ENCODE measurements at regions not wholly inside any gene's neighbourhood (a gene's known extent, or its start where the extent isn't known, plus 50 kb on each side); places are given as distances from the start of the nearest gene placed in this dataset.

DNA sequence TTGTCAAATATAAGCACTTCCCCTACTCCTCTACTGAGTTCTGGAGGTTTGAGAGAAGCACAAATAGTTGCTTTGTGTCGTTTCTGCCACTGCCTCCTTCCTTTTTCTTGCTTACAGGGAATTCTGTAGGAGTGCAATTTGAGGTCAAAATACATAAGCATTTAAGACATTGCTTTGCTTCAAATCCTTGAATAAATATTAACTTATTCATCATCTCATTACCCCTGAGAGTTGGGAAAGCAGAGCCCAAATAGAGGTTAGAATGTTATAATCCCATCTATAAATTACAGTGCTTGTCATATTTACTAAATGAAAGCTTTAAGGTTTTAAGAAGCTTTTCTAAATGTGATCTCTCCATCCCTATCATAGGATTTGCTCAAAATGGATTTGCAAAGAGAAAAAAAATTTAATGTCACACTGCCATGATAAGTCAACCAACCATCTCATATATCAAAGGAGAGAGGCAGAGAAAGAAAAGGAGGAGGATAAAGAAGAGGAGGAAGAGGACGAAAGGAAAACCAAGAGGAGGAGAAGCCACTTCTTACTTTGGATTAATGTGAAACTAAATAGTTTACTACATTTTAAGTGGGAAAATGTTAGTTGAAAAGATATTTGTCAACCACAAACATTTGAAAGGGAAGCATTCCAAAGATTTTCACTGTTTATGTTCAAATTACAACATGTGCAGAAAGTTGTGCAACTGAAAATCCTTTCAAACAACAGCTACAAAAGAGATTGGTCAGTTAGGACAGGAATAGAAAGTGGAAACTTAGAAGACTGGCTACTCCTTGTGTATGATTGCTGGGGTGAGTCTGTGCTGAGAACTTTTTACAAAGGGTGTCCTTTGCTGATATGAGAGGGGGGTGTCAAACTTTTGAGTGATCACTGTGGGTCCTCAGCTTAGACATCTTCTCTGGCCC, 277.3 kb upstream of the FN1 start:
- ATAC-seq (replicated peaks in 1 of 2) (no peak), DNase-seq (no peak)
- Mint-ChIP-seq H3K27me3 (ENCODE audit: low read depth) (peaks cover 11% of the 10 kb centered on the region), H3K4me3 (no peak overlapping the region), H3K4me1 (ENCODE audit: low read depth) (no peaks in the 10 kb centered on the region), H3K9me3 (no peaks in the 10 kb centered on the region), H3K27ac (no peak overlapping the region), H3K36me3 (ENCODE audit: insufficient read depth in 2 of 2) (no peaks in the 10 kb centered on the region)

DNA sequence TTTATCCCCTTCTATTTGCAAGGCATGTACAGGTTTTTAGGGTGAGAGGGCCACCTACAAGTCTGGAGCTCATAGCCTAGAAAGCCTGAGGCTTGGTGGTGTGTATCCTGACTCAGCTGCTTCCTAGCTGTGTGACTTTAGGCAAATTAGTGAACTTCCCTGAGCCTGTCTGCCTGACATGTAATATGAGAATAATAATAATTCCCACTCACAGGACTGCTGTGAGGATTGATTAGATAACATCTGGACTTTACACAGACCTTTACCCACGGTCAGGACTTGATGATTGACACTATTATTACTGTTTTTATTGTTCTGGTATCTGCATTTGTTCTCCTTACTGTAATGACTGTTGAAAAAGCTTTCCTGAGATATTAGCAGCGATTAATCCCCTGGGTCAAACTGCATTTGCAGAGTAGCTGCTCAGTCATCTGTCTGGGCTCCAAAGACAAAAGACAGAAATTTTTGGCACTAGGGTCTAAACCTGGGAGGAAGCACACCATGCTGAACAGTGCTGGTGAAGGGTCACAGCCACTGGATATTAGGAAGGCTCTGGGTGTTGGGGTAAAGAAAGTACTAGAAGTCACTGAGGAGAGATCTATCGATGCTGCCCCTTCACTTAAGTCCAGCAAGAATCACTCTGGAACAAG, 276.5 kb upstream of the FN1 start:
- no peaks in the 10 kb centered on the region for H3K36me3 Mint-ChIP-seq (ENCODE audit: insufficient read depth in 2 of 2)
- H3K9me3 Mint-ChIP-seq, result no peaks in the 10 kb centered on the region
- DNase-seq, result no peak
- H3K4me3 Mint-ChIP-seq, result no peak overlapping the region
- ATAC-seq (replicated peaks in 1 of 2), result no peak
- no peak overlapping the region for H3K27ac Mint-ChIP-seq
- no peaks in the 10 kb centered on the region for H3K4me1 Mint-ChIP-seq (ENCODE audit: low read depth)
- H3K27me3 Mint-ChIP-seq (ENCODE audit: low read depth), result peaks cover 11% of the 10 kb centered on the region

DNA sequence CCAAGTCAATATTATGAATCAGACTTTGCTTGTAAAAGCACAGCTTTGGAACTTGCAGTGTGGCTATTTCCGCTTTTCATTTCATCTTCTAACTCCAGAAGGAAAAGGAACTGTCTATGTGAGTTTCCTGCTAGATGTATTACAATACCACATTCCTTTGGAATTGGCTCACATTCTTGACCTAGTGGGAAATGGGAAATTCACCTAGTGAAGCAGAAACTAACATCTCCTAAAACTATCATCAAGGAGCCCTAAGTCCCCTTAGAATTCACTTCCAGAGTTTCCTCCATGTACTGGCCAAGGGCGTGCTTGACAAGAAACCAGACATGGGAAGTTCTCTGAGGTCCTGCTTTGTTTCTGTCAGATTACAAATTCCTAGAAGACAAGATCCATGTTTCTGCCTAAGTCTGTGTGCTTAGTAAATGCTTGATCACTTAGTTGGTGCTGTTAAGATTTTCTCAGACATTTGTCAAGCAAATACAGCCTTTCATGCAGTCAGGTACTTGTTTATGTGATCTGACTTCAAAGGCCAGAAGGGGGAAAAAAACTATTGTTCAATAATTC, 275.7 kb upstream of the FN1 start:
- ATAC-seq (replicated peaks in 1 of 2) (no peak), DNase-seq (no peak)
- Mint-ChIP-seq H3K27me3 (ENCODE audit: low read depth) (peaks cover 11% of the 10 kb centered on the region), H3K27ac (no peak overlapping the region), H3K4me1 (ENCODE audit: low read depth) (no peaks in the 10 kb centered on the region), H3K36me3 (ENCODE audit: insufficient read depth in 2 of 2) (no peaks in the 10 kb centered on the region), H3K4me3 (no peak overlapping the region), H3K9me3 (no peaks in the 10 kb centered on the region)

DNA sequence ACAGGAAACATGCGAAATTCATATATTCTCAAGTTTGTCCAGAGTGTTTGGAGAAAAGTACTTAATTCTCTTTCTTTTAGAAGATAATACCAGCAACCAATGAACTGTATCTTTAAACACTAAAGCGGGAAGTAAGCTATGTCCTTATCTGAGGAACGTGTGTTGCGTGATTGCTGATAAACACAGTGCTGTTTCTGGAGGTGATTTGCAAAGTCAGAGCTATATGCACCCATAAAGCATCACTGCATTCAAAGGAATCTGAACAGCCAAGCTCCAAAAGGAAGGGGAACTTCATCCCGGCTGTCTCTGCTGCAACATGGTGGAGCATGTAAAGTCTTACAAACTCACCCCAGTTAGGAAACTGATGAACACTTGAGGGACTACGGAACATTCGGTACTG, 271.7 kb upstream of the FN1 start:
- H3K4me3 Mint-ChIP-seq, result no peak overlapping the region
- no peaks in the 10 kb centered on the region for H3K9me3 Mint-ChIP-seq
- peaks cover 3% of the 10 kb centered on the region for H3K27me3 Mint-ChIP-seq (ENCODE audit: low read depth)
- ATAC-seq (replicated peaks in 1 of 2), result no peak
- DNase-seq, result no peak
- no peak overlapping the region for H3K27ac Mint-ChIP-seq
- H3K36me3 Mint-ChIP-seq (ENCODE audit: insufficient read depth in 2 of 2), result no peaks in the 10 kb centered on the region
- H3K4me1 Mint-ChIP-seq (ENCODE audit: low read depth), result no peaks in the 10 kb centered on the region

DNA sequence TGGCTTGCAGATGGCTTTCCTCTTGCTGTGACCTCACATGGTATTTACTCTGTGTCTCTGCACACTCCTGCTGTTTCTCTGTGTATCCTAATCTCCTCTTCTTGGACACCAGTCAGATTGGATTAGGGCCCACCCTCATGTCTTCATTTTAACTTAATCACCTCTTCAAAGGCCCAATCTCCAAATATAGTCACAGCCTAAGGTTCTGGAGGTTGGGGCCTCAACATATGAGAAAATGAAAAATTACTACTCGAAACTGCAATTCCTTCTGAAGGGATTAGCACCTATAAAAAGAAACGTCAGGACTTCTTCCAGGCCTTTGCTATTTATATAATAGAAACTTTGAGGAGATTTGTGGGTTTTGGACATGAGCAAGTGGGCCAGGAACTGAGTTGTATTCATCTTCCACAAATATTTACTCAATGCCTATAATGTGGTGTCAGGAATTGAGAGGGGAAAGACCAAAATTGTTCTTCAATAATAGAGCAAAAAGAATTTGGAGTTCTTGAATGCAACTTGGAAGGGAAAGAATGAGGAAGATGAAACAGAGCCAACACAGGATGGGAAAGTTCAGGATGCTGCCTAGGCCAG, 270.0 kb upstream of the FN1 start:
- ATAC-seq (replicated peaks in 1 of 2), result no peak
- DNase-seq, result no peak
- H3K27ac Mint-ChIP-seq, result no peak overlapping the region
- H3K27me3 Mint-ChIP-seq (ENCODE audit: low read depth), result no peaks in the 10 kb centered on the region
- H3K4me3 Mint-ChIP-seq, result no peak overlapping the region
- no peaks in the 10 kb centered on the region for H3K9me3 Mint-ChIP-seq
- no peaks in the 10 kb centered on the region for H3K36me3 Mint-ChIP-seq (ENCODE audit: insufficient read depth in 2 of 2)
- H3K4me1 Mint-ChIP-seq (ENCODE audit: low read depth), result no peaks in the 10 kb centered on the region

DNA sequence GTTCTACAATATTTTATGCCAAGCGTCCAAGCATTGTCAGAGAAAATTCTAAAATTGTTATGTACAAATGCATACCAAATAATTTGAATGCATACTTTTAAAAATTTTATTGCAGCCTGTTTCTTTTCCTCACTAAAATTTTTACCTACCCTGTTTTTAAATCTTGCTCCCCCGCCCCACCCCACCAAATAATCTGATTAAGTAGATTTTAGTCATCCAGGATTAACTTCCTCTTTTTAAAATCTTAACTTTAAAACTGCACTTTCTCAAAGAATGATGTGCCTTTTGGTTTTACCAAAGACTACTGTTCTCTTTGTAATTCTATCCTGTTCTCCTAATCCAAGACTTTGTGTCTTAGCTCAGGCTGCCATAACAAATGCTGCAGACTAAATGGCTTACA, 269.4 kb upstream of the FN1 start:
- H3K9me3 Mint-ChIP-seq, result no peaks in the 10 kb centered on the region
- ATAC-seq (replicated peaks in 1 of 2) (no peak), DNase-seq (no peak)
- no peak overlapping the region for H3K27ac Mint-ChIP-seq
- H3K27me3 Mint-ChIP-seq (ENCODE audit: low read depth), result no peaks in the 10 kb centered on the region
- H3K4me3 Mint-ChIP-seq, result no peak overlapping the region
- no peaks in the 10 kb centered on the region for H3K4me1 Mint-ChIP-seq (ENCODE audit: low read depth)
- no peaks in the 10 kb centered on the region for H3K36me3 Mint-ChIP-seq (ENCODE audit: insufficient read depth in 2 of 2)

DNA sequence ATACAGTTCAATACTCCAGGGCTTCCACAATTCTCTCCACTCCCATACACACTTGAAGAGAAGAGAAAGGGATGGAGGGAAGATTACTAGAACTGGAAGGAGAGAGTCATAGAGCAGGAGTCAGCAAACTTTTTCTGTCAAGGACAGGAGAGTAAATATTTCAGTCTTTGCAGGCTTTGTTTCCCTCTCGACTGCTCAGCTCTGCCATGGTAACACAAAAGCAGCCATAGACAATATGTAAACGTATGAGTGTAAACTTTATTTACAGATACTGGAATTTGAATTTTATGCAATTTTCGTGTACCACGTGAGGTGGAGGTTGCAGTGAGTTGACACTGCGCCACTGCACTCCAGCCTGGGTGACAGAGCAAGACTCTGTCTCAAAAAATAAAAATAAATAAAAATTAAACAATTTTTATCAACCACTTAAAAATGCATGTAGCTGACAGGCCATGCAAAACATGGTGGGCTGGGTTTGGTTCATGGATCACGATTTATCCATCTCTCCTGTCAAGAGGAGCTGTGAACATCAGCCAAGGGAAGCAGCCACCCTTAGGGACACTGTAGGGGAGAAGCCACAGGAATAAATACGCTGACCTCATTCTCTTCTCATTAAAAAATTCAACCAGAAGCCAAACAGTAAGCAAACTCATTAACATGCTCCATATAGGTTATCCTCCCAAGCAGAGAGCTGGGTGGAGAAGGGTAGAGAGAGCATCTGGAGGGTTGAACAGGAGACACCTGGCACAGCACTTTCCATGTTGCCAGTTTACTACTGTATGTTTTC, 266.4 kb upstream of the FN1 start:
- no peaks in the 10 kb centered on the region for H3K27me3 Mint-ChIP-seq (ENCODE audit: low read depth)
- no peak for DNase-seq
- H3K27ac Mint-ChIP-seq, result no peak overlapping the region
- no peak for ATAC-seq (replicated peaks in 1 of 2)
- H3K4me1 Mint-ChIP-seq (ENCODE audit: low read depth), result no peaks in the 10 kb centered on the region
- H3K4me3 Mint-ChIP-seq, result no peak overlapping the region
- peaks cover 2% of the 10 kb centered on the region in 2 donors for H3K36me3 Mint-ChIP-seq (ENCODE audit: insufficient read depth in 2 of 2)
- H3K9me3 Mint-ChIP-seq, result peaks cover 0 to 4% of the 10 kb centered on the region in 2 donors

DNA sequence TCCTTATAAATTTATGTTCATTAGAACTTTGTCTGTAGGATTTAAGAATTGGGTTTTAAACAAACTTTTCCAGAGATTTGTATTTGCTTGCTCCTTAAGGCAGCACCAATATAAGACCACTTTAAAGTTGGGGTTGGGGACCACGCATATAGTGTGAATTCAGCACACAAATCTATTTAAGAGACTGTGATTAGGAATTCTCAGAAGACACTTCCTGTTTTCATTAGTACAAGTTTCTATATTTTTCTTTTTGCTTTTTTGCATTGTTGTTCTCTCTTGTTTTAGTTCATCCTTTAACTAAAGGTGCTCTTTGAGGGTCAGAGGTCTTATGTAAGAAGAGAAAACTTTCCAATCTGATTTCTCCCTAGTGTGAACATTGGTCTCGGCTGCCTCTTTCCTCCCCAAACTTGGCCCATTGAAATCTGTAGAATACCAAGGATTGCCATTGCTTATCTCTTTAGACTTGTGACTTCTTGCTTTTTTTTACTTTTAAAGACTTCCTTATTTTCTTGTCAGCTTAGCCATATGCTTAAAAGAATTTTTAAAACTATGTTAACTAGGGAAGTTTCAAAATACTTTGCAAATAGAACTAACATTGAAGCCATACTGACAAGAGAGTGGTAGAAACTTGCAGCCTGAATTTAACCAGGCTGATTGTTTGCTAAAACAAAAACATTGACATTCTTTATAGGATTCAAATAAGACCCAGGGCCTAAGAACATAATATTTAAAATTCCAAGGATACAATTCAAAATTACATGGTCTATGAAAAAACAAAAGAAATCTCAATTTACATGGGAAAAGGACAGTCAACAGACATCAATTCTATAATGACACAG, 264.1 kb upstream of the FN1 start:
- H3K27ac Mint-ChIP-seq, result no peak overlapping the region
- no peak for DNase-seq
- no peak overlapping the region for H3K4me3 Mint-ChIP-seq
- no peaks in the 10 kb centered on the region for H3K27me3 Mint-ChIP-seq (ENCODE audit: low read depth)
- no peaks in the 10 kb centered on the region for H3K4me1 Mint-ChIP-seq (ENCODE audit: low read depth)
- peaks cover 0 to 4% of the 10 kb centered on the region in 2 donors for H3K9me3 Mint-ChIP-seq
- peaks cover 2% of the 10 kb centered on the region in 2 donors for H3K36me3 Mint-ChIP-seq (ENCODE audit: insufficient read depth in 2 of 2)
- ATAC-seq (replicated peaks in 1 of 2), result no peak

DNA sequence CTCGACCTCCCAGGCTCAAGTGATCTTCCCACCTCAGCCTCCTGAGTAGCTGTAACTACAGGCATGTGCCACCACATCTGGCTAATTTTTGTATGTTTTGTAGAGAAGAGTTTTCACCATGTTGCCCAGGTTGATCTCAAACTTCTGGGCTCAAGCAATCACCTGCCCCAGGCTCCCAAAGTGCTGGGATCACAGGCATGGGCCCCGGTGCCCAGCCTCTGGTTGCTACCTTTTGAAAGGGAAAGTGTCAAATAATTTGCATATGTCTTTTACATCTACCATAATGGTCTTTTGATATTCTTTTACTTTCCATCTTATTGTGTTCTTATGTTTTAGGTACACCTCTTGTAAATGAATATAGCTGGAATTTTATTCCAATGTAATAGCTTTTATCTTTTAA, 263.1 kb upstream of the FN1 start:
- no peak overlapping the region for H3K4me3 Mint-ChIP-seq
- peaks cover 2% of the 10 kb centered on the region in 2 donors for H3K36me3 Mint-ChIP-seq (ENCODE audit: insufficient read depth in 2 of 2)
- DNase-seq (no peak), ATAC-seq (replicated peaks in 1 of 2) (no peak)
- H3K9me3 Mint-ChIP-seq, result peaks cover 0 to 4% of the 10 kb centered on the region in 2 donors
- no peak overlapping the region for H3K27ac Mint-ChIP-seq
- H3K4me1 Mint-ChIP-seq (ENCODE audit: low read depth), result no peaks in the 10 kb centered on the region
- H3K27me3 Mint-ChIP-seq (ENCODE audit: low read depth), result no peaks in the 10 kb centered on the region

DNA sequence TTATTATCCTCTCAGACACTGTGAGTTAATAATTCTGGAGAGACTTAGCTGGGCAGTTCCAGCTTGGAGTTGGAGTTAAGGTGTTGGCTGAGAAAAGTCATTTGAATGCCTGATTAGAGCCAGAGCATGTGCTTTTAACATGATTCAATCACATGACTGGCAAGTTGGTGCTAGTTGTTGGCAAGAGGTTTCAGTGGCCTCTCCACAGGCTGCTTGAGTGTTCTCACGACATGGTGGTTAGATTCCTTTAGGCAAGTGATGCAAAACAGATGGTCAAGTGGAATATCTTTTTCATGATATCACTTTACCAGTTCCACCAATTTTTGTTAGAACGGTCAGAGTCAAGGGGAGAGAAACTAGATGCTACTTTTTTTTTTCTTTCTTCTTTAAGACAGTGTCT, 262.7 kb upstream of the FN1 start:
- ATAC-seq (replicated peaks in 1 of 2), result no peak
- Mint-ChIP-seq H3K4me3 (no peak overlapping the region), H3K27ac (no peak overlapping the region)

DNA sequence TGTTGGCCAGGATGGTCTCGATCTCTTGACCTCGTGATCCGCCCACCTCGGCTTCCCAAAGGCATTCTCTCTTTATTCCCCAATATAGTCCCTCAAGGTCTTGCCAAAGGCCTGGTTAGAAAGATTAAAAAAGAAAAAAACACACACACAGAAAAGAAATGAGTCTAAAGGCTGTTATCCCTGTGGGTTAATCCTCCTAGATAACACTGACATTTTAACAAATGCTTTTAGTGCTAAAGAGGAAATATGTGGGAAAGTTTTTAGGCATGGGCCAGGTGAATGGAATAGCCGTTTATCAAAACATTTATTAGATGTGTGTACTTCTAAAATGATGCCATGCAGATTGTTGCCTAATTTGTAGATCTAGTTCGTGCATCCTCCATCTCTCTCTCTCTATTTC, 261.6 kb upstream of the FN1 start:
- Mint-ChIP-seq H3K9me3 (peaks cover 0 to 4% of the 10 kb centered on the region in 2 donors), H3K27ac (no peak overlapping the region), H3K4me3 (no peak overlapping the region), H3K27me3 (ENCODE audit: low read depth) (no peaks in the 10 kb centered on the region), H3K36me3 (ENCODE audit: insufficient read depth in 2 of 2) (peaks cover 2% of the 10 kb centered on the region in 2 donors), H3K4me1 (ENCODE audit: low read depth) (no peaks in the 10 kb centered on the region)
- DNase-seq, result no peak
- no peak for ATAC-seq (replicated peaks in 1 of 2)

More for the DNA sequence above, 262.7 kb upstream of the FN1 start:
- Mint-ChIP-seq H3K27me3 (ENCODE audit: low read depth) (no peaks in the 10 kb centered on the region), H3K9me3 (peaks cover 0 to 4% of the 10 kb centered on the region in 2 donors), H3K4me1 (ENCODE audit: low read depth) (no peaks in the 10 kb centered on the region), H3K36me3 (ENCODE audit: insufficient read depth in 2 of 2) (peaks cover 2% of the 10 kb centered on the region in 2 donors)
- no peak for DNase-seq

DNA sequence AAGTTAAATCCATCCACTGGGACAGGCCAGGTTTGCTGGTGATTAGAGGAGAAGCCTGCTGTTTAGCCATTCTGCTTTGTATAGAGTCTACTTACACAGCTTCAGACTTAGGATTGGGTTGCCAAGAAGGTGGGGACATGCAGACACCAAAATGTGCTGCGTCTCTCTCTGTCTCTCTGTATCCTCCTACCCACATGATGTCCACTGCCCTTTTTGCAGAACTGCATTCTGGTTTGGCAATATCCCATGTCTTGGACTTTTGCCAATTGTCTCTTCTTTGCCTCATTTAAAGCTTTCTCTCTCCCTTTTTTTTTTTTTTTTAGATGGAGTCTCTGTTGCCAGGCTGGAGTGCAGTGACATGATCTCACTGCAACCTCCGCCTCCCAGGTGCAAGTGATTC, 261.1 kb upstream of the FN1 start:
- Mint-ChIP-seq H3K27me3 (ENCODE audit: low read depth) (no peaks in the 10 kb centered on the region), H3K4me1 (ENCODE audit: low read depth) (no peaks in the 10 kb centered on the region), H3K9me3 (peaks cover 0 to 4% of the 10 kb centered on the region in 2 donors), H3K4me3 (no peak overlapping the region), H3K27ac (no peak overlapping the region), H3K36me3 (ENCODE audit: insufficient read depth in 2 of 2) (peaks cover 2% of the 10 kb centered on the region in 2 donors)
- DNase-seq, result no peak
- no peak for ATAC-seq (replicated peaks in 1 of 2)
